ENCODE measurements at regions not wholly inside any gene's neighbourhood (a gene's known extent, or its start where the extent isn't known, plus 50 kb on each side); places are given as distances from the start of the nearest gene placed in this dataset.
"Not testable (repeated sequence)": the region's sequence is repeated elsewhere in the genome, so short reads cannot be mapped to it uniquely, and the experiment has no call there.

DNA sequence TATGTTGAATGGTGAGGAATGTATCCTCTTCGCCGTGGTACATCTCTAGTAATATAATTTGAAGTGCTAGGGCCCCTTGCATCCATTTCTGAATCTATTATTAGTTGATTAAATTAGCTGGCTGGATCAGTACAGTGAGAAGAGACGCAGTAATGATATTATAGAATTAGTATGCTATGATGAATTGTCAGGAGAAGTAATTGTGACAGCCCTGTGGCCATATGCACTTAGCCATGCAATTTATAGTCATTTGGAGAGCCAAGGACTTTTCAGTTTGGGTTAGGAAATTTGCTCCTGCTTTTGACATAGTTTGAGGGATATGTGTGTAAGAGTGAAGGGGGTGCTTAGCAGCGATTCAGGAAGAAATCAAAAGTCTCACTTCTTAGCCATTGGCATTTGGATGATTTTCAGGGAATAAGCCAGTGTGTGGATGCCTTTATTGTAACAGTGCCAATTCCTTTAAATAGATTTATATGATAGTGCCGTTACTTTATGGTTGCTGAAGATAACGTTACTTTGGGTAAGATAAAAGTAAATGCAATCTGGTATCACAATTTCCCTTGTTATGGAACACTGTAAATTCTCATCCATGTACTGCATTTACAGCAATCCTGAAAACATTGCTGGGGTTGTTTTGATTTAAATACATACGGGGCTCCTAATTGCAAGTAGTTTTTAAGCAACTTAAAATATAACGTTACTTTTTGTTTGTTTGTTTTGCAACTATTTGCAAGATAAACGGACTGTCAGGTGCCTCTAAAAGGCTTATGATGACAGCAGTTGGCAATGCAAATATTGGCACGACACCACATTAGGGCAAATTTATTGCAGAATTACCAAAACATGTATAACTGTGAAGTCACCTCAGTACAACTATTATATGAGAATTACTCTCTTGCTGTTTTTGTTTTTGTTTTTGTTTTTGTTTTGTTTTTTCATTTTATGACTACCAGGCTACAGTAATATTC, 875.4 kb upstream of the WWC1 start:
- DNase-seq (no peak), ATAC-seq (no peak)
- intact Hi-C loops (cut with DNase I), result no loop called here

- ATAC-seq (no peak), DNase-seq (no peak)
- intact Hi-C loops (cut with DNase I), result no loop called here
Observed at GRCh38 chr5:167417662-167418061, 873.8 kb upstream of the WWC1 start.

DNA sequence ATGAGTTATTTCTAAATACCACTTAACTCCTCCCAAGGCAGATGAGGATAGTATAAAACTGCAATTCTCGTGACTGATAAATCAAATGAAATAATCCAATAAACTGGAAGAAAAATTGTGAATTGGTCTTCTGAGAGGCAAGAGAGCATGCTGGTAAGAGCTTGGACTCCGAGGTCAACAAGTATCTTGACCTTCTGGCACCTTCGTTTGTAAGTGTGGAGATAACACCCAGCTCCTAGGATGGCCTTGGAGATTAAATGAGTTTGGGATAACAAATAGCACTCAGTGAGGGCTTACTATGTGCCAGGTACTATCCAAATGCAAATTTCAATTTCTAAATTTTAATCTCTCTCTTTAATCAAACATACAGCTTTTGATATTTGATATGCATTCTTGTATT, 866.3 kb upstream of the WWC1 start:
- ATAC-seq (no peak), DNase-seq (no peak)
- intact Hi-C loops (cut with DNase I), result no loop called here

- ATAC-seq (no peak), DNase-seq (no peak)
- intact Hi-C loops (cut with DNase I), result no loop called here
Observed at GRCh38 chr5:167426501-167426900, 864.9 kb upstream of the WWC1 start.

DNA sequence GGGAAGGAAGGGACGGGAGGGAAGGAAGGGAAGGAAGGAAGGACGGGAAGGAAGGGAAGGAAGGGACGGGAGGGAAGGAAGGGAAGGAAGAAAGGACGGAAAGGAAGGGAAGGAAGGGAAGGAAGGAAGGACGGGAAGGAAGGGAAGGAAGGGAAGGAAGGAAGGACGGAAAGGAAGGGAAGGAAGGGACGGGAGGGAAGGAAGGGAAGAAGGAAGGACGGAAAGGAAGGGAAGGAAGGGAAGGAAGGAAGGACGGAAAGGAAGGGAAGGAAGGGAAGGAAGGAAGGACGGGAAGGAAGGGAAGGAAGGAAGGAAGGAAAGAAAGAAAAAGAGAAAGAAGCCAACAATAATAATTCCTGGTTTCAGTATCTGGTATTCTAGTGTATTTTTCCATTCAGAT, 863.8 kb upstream of the WWC1 start:
- ATAC-seq; intact Hi-C loops (cut with DNase I); DNase-seq: not testable (repeated sequence)

GRCh38 chr5:167440846-167441245, 850.6 kb upstream of the WWC1 start:
- intact Hi-C loops (cut with DNase I), result no loop called here
- no peak for DNase-seq
- ATAC-seq, result no peak

DNA sequence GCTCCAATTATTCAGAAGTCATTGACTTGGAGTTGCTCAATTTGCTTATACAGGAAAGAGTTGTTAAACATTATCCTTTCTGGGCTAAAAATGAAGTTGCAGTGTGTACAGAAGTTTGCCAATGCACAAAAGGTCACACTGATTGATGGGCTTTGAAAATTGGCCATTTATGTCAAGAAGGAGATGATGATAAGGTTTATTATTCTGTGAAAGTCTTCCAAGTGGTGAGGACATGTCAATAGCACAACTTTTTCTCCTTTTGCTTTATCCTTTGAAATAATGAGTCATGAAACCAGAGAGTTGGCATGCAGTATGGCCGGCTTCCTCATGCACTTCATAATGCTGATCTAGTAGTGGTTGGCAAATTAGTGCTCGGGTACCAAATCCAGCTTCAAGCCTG, 848.5 kb upstream of the WWC1 start:
- no peak for ATAC-seq
- intact Hi-C loops (cut with DNase I), result no loop called here
- DNase-seq, result no peak

GRCh38 chr5:167447466-167448375, 843.7 kb upstream of the WWC1 start:
- ATAC-seq, result no peak

DNA sequence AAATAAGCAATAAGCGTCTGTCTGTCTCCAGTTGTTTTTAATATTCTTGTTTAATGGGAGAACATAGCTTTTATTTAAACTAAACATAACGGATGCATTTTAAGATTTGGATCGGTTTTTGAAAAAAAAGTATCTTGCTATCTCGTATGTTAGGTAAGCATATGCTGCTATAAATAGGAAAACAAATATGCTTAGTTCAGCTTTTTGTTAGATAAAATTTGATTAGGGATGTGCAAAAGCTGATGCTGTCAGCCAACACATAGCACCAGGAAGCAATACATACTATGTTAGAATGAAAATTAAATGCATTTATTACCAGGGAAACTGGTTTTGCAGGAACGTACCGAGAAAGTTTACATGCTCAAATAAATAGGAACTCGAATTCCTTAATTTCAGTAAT, 843.1 kb upstream of the WWC1 start:
- intact Hi-C loops (cut with DNase I), result no loop called here
- ATAC-seq, result no peak
- DNase-seq, result no peak

More at GRCh38 chr5:167447466-167448375, 843.7 kb upstream of the WWC1 start:
- intact Hi-C loops (cut with DNase I), result no loop called here
- DNase-seq, result no peak

GRCh38 chr5:167451076-167451475, 840.4 kb upstream of the WWC1 start:
- ATAC-seq (no peak), DNase-seq (no peak)
- intact Hi-C loops (cut with DNase I), result no loop called here

GRCh38 chr5:167452136-167452535, 839.3 kb upstream of the WWC1 start:
- no peak for DNase-seq
- ATAC-seq, result no peak
- intact Hi-C loops (cut with DNase I), result no loop called here

DNA sequence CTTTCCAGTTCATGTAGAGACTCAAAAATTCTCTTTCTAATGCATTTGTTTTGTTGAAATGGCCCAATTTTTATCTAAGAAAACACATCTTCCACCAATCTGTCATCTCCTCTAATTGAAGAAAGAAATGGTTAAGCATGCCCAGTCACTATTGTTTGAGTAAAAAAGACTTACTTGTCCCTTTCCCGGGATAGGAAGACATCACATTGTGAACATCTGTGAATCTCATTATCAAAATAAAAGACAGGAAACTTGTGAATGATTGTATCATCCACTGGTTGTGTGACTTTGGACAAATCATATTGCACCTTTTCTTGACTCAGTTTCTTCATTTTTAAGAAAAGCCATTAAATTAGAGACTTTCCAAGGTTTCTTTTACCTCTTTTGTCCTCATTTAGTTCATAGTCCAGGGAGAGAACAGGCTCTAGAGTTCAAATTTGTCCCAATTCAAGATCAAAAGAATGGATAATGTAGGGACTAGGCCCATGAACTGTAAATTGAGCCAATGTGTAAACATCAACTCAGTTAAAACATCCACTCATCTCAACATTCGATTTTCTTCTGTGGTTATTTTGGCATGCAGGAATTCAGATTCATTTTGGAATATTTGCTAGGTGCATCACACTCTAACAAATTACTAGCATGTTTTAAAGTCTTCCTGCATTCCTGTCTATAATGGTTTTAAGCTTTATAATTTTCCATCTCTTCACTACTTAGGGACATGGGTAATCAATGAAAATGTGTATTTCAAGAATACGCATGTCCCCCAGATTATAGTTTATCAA, 838.0 kb upstream of the WWC1 start:
- intact Hi-C loops (cut with DNase I), result no loop called here
- DNase-seq, result no peak
- ATAC-seq, result no peak

- no peak for ATAC-seq
- intact Hi-C loops (cut with DNase I), result no loop called here
- DNase-seq, result no peak
Observed at GRCh38 chr5:167458412-167458811, 833.0 kb upstream of the WWC1 start.

GRCh38 chr5:167460449-167461020, 830.9 kb upstream of the WWC1 start:
- no peak for DNase-seq
- intact Hi-C loops (cut with DNase I), result no loop called here

GRCh38 chr5:167463939-167464338, 827.5 kb upstream of the WWC1 start:
- DNase-seq, result no peak
- intact Hi-C loops (cut with DNase I), result no loop called here
- ATAC-seq, result no peak

More at GRCh38 chr5:167460449-167461020, 830.9 kb upstream of the WWC1 start:
- ATAC-seq, result no peak

GRCh38 chr5:167466992-167467391, 824.5 kb upstream of the WWC1 start:
- no peak for DNase-seq
- ATAC-seq, result no peak
- intact Hi-C loops (cut with DNase I), result no loop called here

DNA sequence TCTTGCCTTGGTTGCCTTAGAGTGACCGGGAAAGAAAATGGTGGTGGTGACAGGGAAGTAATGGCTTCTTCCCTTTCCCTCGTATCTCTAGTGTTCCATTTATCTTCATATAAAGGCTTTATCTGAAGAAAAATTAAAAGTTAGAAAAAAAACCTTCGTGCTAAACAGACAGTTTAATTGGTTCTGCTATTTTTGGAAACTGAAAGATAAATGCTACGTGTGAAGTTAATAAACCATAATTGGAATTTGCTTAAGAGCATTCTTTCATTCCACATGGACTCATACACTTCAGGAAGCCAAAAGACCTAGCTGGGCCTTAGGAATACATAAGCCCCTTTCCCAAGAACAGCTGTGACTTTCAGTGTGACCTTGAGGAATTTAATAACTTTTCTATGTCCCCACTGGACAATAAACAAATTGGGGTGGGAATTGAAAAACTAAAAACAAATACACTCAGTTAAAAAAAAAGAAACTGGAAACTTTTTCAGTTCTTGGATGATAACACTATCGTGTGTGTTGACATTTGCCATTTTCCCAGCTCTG, 818.8 kb upstream of the WWC1 start:
- ATAC-seq (no peak), DNase-seq (no peak)
- intact Hi-C loops (cut with DNase I), result no loop called here

GRCh38 chr5:167478188-167478587, 813.3 kb upstream of the WWC1 start:
- DNase-seq, result no peak
- intact Hi-C loops (cut with DNase I), result no loop called here
- no peak for ATAC-seq

DNA sequence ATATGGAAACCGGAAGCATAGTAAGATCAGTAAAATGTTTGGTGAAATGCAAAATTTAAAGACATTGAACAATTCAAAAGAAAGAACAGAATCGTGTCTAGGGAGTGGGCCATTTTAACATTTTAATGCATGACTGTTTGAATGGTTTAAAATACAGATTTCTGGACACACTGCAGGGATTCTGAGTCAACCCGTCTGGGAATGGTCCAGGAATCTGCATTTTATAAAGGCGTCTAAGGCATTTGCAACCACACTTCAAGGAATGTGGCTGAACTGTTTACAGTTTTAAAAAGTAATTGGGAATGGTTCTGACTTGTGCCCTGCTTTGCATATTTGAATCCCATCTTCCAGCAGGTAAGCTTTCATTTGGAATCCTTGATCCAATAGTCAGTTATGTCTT, 811.7 kb upstream of the WWC1 start:
- no peak for ATAC-seq
- intact Hi-C loops (cut with DNase I), result no loop called here
- no peak for DNase-seq

All from left cardiac atrium (tissue), 4 donors.